Endodermal cell (in vitro differentiated cells): ENCODE measurements at regions not wholly inside any gene's neighbourhood (a gene's known extent, or its start where the extent isn't known, plus 50 kb on each side); places are given as distances from the start of the nearest gene placed in this dataset.
A peak's percentile ranks its signal among the peaks of the same experiment; 100 is the strongest.

Source experiments
- DNase-seq: peaks from one replicate; pipeline ENCODE4 v3.0.0-alpha.2; 2017
- H3K27ac ChIP-seq: 2 replicates; pipeline ENCODE4 v1.5.1; 2013; ENCODE audit warnings: mild to moderate bottlenecking, low read depth, low read length, moderate library complexity
- H3K27me3 ChIP-seq: 2 replicates; pipeline ENCODE4 v1.6.1; 2013; ENCODE audit warnings: mild to moderate bottlenecking, low read length, moderate library complexity; ENCODE audit not compliant: insufficient read depth, control insufficient read depth, poor library complexity, severe bottlenecking
- H3K36me3 ChIP-seq: 2 replicates; pipeline ENCODE4 v1.7.0; 2013; ENCODE audit warnings: mild to moderate bottlenecking, low read length, moderate library complexity; ENCODE audit not compliant: control insufficient read depth, insufficient read depth
- H3K4me1 ChIP-seq: one replicate; pipeline ENCODE4 v1.7.0; 2013; ENCODE audit warnings: low read length; ENCODE audit not compliant: control insufficient read depth, insufficient read depth
- H3K4me3 ChIP-seq: 2 replicates; pipeline ENCODE4 v1.5.1; 2013; ENCODE audit warnings: mild to moderate bottlenecking, low read length, moderate library complexity
- H3K9ac ChIP-seq: 2 replicates; pipeline ENCODE4 v1.6.1; 2013; ENCODE audit warnings: mild to moderate bottlenecking, low read length, moderate library complexity; ENCODE audit not compliant: poor library complexity, severe bottlenecking; ENCODE audit errors: extremely low read depth
- H3K9me3 ChIP-seq: 2 replicates; pipeline ENCODE4 v1.6.1; 2013; ENCODE audit warnings: mild to moderate bottlenecking, low read length, moderate library complexity; ENCODE audit not compliant: control insufficient read depth
- H3K27ac Mint-ChIP-seq: 2 replicates; pipeline ENCODE4 v1.8.0; 2020; ENCODE audit warnings: mixed read lengths
- H3K27me3 Mint-ChIP-seq: 2 replicates; pipeline ENCODE4 v1.8.0; 2021; ENCODE audit warnings: mild to moderate bottlenecking, mixed read lengths; ENCODE audit not compliant: insufficient read depth
- H3K36me3 Mint-ChIP-seq: 2 replicates; pipeline ENCODE4 v1.8.0; 2020; ENCODE audit warnings: low read depth, mixed read lengths
- H3K4me1 Mint-ChIP-seq: 2 replicates; pipeline ENCODE4 v1.8.0; 2020; ENCODE audit warnings: mixed read lengths
- H3K4me3 Mint-ChIP-seq: 2 replicates; pipeline ENCODE4 v1.8.0; 2020; ENCODE audit warnings: mild to moderate bottlenecking, moderate library complexity, mixed read lengths
- H3K9me3 Mint-ChIP-seq: 2 replicates; pipeline ENCODE4 v1.8.0; 2020; ENCODE audit warnings: mild to moderate bottlenecking, mixed read lengths
- WGBS, 2 experiments: methylation state at CpG; one replicate each; pipeline versions ENCODE4 v1.1.5 to v1.1.7; 2013; ENCODE audit warnings: missing lambda C conversion rate in 2 of 2, mixed read lengths in 1 of 2; ENCODE audit not compliant: insufficient coverage in 1 of 2, insufficient read length in 1 of 2; 5-methylcytosine and 5-hydroxymethylcytosine counted together
- TF ChIP-seq, protein P1 (sequence below): fragments of 200-600 bp; sonication (generic); conservative IDR thresholded peaks from 2 replicates; pipeline ENCODE4 v1.5.0; 2021; ENCODE audit warnings: antibody characterized with exemption, mild to moderate bottlenecking

DNA sequence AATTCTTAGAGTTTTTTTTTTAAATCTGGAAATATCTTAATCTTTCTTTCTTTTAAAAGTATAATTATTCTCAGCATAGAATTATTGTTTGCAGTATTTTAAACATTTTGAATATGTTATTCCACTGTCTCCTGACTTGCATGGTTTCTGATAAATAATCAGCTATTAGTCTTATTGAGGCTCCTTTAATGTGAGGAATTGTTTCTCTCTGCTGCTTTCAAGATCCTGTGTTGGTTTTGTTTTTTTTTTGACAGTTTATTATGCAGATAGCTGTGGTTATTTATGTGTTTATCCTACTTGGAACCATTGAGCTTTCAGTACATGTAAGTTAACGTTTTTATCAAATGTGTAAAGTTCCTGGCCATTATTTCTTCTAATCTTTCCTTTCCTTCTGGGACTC is 477.9 kb upstream of the HTR2A start:
- Mint-ChIP-seq H3K27ac (no peak overlapping the region), H3K9me3 (peaks cover 36% of the 10 kb centered on the region), H3K27me3 (no peaks in the 10 kb centered on the region), H3K4me3 (no peak overlapping the region), H3K36me3 (peaks cover 4% of the 10 kb centered on the region), H3K4me1 (no peaks in the 10 kb centered on the region)
- Histone ChIP-seq H3K4me1 (no peaks in the 10 kb centered on the region), H3K36me3 (no peaks in the 10 kb centered on the region), H3K9me3 (peaks cover 3% of the 10 kb centered on the region), H3K27ac (no peak overlapping the region), H3K27me3 (no peaks in the 10 kb centered on the region), H3K4me3 (no peak overlapping the region), H3K9ac (no peak overlapping the region)
- WGBS, 2 experiments: 70% methylated on average over 1 of the region's 1 CpG; no CpG with 5 or more reads in 1 of the 2 experiments
- TF ChIP-seq, protein P1, sequence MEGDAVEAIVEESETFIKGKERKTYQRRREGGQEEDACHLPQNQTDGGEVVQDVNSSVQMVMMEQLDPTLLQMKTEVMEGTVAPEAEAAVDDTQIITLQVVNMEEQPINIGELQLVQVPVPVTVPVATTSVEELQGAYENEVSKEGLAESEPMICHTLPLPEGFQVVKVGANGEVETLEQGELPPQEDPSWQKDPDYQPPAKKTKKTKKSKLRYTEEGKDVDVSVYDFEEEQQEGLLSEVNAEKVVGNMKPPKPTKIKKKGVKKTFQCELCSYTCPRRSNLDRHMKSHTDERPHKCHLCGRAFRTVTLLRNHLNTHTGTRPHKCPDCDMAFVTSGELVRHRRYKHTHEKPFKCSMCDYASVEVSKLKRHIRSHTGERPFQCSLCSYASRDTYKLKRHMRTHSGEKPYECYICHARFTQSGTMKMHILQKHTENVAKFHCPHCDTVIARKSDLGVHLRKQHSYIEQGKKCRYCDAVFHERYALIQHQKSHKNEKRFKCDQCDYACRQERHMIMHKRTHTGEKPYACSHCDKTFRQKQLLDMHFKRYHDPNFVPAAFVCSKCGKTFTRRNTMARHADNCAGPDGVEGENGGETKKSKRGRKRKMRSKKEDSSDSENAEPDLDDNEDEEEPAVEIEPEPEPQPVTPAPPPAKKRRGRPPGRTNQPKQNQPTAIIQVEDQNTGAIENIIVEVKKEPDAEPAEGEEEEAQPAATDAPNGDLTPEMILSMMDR: no peak
- DNase-seq: no peak

- no peak overlapping the region for H3K27ac ChIP-seq
- DNase-seq: peak; percentile 52
- H3K27me3 ChIP-seq: no peaks in the 10 kb centered on the region
- Mint-ChIP-seq H3K36me3 (peaks cover 4% of the 10 kb centered on the region), H3K27ac (peak overlapping the region; percentile 45), H3K4me1 (no peaks in the 10 kb centered on the region), H3K27me3 (no peaks in the 10 kb centered on the region), H3K4me3 (no peak overlapping the region), H3K9me3 (peaks cover 28% of the 10 kb centered on the region)
- 20 to 27% methylated on average over 1 of the region's 1 CpG for WGBS, 2 experiments
- H3K36me3 ChIP-seq: no peaks in the 10 kb centered on the region
- no peak overlapping the region for H3K4me3 ChIP-seq
- H3K4me1 ChIP-seq: no peaks in the 10 kb centered on the region
- TF ChIP-seq, protein P1: no peak
- H3K9ac ChIP-seq: no peak overlapping the region
- peaks cover 3% of the 10 kb centered on the region for H3K9me3 ChIP-seq
These were observed 475.9 kb upstream of the HTR2A start for GRCh38 chr13:47372751-47373150.

DNA sequence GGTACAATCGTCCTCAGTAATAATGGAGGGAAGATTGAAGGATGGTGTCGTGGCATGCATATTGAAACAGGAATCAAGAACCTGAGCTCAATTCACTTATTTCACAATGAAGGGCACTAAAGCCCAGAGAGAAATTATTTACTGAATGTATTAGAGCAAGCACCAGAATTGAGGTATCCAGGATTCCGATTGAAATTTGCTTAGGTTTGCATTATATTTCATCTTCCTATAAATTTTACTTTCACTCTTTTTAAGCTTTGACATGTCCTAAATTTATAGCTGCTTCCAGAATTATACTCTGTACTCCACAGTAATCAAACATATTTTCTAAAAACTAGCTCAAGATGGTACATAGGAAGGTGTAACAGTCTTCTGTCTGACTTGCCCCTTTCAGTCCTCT is 454.9 kb upstream of the HTR2A start:
- no peaks in the 10 kb centered on the region for H3K36me3 Mint-ChIP-seq
- no peak for DNase-seq
- H3K27ac Mint-ChIP-seq: no peak overlapping the region
- H3K9me3 ChIP-seq: peaks cover 9% of the 10 kb centered on the region
- H3K27me3 Mint-ChIP-seq: no peaks in the 10 kb centered on the region
- H3K4me3 ChIP-seq: no peak overlapping the region
- TF ChIP-seq, protein P1: no peak
- H3K36me3 ChIP-seq: no peaks in the 10 kb centered on the region
- no peaks in the 10 kb centered on the region for H3K27me3 ChIP-seq
- WGBS, 2 experiments: 94 to 98% methylated on average over 2 to 3 of the region's 3 CpGs
- no peaks in the 10 kb centered on the region for H3K4me1 ChIP-seq
- H3K9me3 Mint-ChIP-seq: no peaks in the 10 kb centered on the region
- H3K4me3 Mint-ChIP-seq: no peak overlapping the region
- no peak overlapping the region for H3K27ac ChIP-seq
- no peak overlapping the region for H3K9ac ChIP-seq
- H3K4me1 Mint-ChIP-seq: no peaks in the 10 kb centered on the region
